ENCODE measurements at regions not wholly inside any gene's neighbourhood (a gene's known extent, or its start where the extent isn't known, plus 50 kb on each side); places are given as distances from the start of the nearest gene placed in this dataset.

DNA sequence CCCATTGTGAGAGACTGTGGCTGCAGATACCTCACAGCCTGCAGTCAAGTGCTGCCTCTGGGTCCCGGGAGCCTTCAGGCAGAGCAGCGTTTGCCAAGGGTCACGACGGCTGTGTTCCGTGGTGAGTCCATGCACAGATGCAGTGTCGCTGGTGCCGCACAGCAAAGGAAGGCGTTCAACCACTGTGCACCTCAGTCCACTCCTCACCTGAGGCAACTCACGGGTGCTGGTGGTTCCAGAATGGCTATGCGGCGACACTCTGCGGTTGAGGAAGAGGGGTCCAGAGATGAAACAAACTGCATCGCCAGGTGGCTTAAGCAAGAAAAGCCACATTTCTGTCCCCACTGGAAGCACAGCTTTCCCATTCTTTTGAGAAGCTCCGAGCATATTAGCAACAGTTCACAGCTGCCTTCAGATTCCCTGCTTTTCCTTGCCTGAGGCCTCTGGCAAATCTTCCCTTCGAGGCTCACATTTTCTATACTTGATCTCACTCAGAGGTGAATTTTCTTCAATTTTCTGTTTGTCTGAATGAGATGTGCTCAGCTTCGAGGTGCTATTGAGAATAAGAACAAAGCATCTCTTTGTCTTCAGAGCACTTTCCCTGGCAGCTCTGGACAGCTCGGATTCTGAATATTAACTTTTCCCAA lies 208.8 kb upstream of the TWIST2 start:
- no peak for TF ChIP-seq EZH2 (IDR thresholded peaks at IDR 0.05; ENCODE audit: low read length, missing control alignments)
- TF ChIP-seq, protein P1, sequence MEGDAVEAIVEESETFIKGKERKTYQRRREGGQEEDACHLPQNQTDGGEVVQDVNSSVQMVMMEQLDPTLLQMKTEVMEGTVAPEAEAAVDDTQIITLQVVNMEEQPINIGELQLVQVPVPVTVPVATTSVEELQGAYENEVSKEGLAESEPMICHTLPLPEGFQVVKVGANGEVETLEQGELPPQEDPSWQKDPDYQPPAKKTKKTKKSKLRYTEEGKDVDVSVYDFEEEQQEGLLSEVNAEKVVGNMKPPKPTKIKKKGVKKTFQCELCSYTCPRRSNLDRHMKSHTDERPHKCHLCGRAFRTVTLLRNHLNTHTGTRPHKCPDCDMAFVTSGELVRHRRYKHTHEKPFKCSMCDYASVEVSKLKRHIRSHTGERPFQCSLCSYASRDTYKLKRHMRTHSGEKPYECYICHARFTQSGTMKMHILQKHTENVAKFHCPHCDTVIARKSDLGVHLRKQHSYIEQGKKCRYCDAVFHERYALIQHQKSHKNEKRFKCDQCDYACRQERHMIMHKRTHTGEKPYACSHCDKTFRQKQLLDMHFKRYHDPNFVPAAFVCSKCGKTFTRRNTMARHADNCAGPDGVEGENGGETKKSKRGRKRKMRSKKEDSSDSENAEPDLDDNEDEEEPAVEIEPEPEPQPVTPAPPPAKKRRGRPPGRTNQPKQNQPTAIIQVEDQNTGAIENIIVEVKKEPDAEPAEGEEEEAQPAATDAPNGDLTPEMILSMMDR (conservative IDR thresholded peaks at IDR 0.05 in 1 of 2, IDR thresholded peaks at IDR 0.05 in 1 of 2; ENCODE audit: low read depth in 1 of 2, low read length in 2 of 2) = no peak
- Histone ChIP-seq H3K27me3 (ENCODE audit: control insufficient read depth, insufficient read depth, low read length) (no peaks in the 10 kb centered on the region), H3K4me2 (ENCODE audit: extremely low read depth, insufficient read depth, low read length) (no peak overlapping the region)

DNA sequence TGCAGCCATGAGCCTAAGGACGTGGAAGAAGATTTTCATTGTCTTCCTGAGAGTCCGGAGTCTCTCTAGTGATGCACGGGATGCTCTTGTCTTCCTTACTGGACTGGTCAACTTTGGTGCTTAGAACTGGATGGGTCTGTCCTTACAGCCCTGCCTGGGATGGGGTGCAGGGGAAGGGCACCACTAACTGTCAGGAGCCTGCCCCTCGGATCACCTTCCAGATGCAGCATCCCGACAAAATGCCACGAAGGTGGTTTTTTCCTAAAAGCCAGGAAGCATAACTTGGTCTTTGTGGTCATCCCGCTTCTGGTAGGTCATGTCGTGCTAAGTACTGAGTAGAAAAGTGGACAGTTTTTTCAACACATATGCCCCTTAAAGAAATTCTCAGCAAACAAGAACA lies 207.4 kb upstream of the TWIST2 start:
- Histone ChIP-seq H3K4me1 (ENCODE audit: control insufficient read depth, extremely low read depth, insufficient read depth, low read length) (peaks cover 17% of the 10 kb centered on the region), H3K27me3 (ENCODE audit: control insufficient read depth, insufficient read depth, low read length) (no peaks in the 10 kb centered on the region), H3K9ac (ENCODE audit: insufficient read depth, low read length) (no peak overlapping the region), H3K79me2 (ENCODE audit: control insufficient read depth, insufficient read depth, low read length) (no peaks in the 10 kb centered on the region), H2AFZ (ENCODE audit: low read length) (no peak overlapping the region), H3K27ac (ENCODE audit: insufficient read depth, low read length) (no peak overlapping the region), H4K20me1 (ENCODE audit: control insufficient read depth, extremely low read depth, insufficient read depth, low read length) (no peaks in the 10 kb centered on the region), H3K36me3 (ENCODE audit: control insufficient read depth, insufficient read depth, low read length) (no peaks in the 10 kb centered on the region), H3K9me3 (ENCODE audit: control insufficient read depth, insufficient read depth, low read depth, low read length) (no peaks in the 10 kb centered on the region), H3K4me3 (replicated peaks in 1 of 4; ENCODE audit: control extremely low read depth in 1 of 4, insufficient read depth in 1 of 4, low read depth in 3 of 4, low read length in 4 of 4) (no peak overlapping the region), H3K4me2 (ENCODE audit: extremely low read depth, insufficient read depth, low read length) (no peak overlapping the region)
- no peak for TF ChIP-seq EZH2 (IDR thresholded peaks at IDR 0.05; ENCODE audit: low read length, missing control alignments)
- TF ChIP-seq, protein P1 (conservative IDR thresholded peaks at IDR 0.05 in 1 of 2, IDR thresholded peaks at IDR 0.05 in 1 of 2; ENCODE audit: low read depth in 1 of 2, low read length in 2 of 2) = no peak
- DNase-seq (ENCODE audit: low read depth in 2 of 2) = no peak

More for the DNA sequence above, 208.8 kb upstream of the TWIST2 start:
- no peak overlapping the region for H3K9ac ChIP-seq (ENCODE audit: insufficient read depth, low read length)
- no peaks in the 10 kb centered on the region for H3K79me2 ChIP-seq (ENCODE audit: control insufficient read depth, insufficient read depth, low read length)
- no peak overlapping the region for H2AFZ ChIP-seq (ENCODE audit: low read length)
- no peaks in the 10 kb centered on the region for H4K20me1 ChIP-seq (ENCODE audit: control insufficient read depth, extremely low read depth, insufficient read depth, low read length)
- H3K36me3 ChIP-seq (ENCODE audit: control insufficient read depth, insufficient read depth, low read length) = no peaks in the 10 kb centered on the region
- no peaks in the 10 kb centered on the region for H3K9me3 ChIP-seq (ENCODE audit: control insufficient read depth, insufficient read depth, low read depth, low read length)
- no peak overlapping the region for H3K27ac ChIP-seq (ENCODE audit: insufficient read depth, low read length)
- DNase-seq (ENCODE audit: low read depth in 2 of 2) = no peak
- H3K4me1 ChIP-seq (ENCODE audit: control insufficient read depth, extremely low read depth, insufficient read depth, low read length) = peaks cover 13% of the 10 kb centered on the region
- H3K4me3 ChIP-seq (replicated peaks in 1 of 4; ENCODE audit: control extremely low read depth in 1 of 4, insufficient read depth in 1 of 4, low read depth in 3 of 4, low read length in 4 of 4) = no peak overlapping the region

DNA sequence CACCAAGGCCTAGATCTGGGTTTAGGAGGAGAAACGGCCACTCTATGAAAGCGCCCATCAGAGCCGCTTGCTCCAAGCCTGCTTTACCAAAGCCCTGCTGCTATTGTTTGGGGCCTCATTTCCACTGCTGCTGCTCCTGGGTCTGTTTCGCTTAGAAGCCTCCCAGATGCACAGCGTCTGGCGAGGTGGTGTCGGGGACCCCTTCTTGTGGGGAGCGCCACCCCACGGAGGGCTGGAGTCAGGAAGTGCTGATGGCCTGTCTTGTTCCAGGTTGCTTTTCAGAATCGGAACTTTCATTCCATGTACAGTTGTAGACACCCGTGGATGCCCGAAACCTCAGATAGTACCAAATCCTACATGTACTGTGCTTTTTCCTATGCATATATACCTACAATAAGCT lies 204.9 kb upstream of the TWIST2 start:
- H3K4me3 ChIP-seq (replicated peaks in 1 of 4; ENCODE audit: control extremely low read depth in 1 of 4, insufficient read depth in 1 of 4, low read depth in 3 of 4, low read length in 4 of 4) = no peak overlapping the region
- no peaks in the 10 kb centered on the region for H4K20me1 ChIP-seq (ENCODE audit: control insufficient read depth, extremely low read depth, insufficient read depth, low read length)
- H3K27ac ChIP-seq (ENCODE audit: insufficient read depth, low read length) = no peak overlapping the region
- H3K4me2 ChIP-seq (ENCODE audit: extremely low read depth, insufficient read depth, low read length) = no peak overlapping the region
- no peak for TF ChIP-seq EZH2 (IDR thresholded peaks at IDR 0.05; ENCODE audit: low read length, missing control alignments)
- TF ChIP-seq, protein P1 (conservative IDR thresholded peaks at IDR 0.05 in 1 of 2, IDR thresholded peaks at IDR 0.05 in 1 of 2; ENCODE audit: low read depth in 1 of 2, low read length in 2 of 2) = no peak
- no peaks in the 10 kb centered on the region for H3K9me3 ChIP-seq (ENCODE audit: control insufficient read depth, insufficient read depth, low read depth, low read length)
- H3K4me1 ChIP-seq (ENCODE audit: control insufficient read depth, extremely low read depth, insufficient read depth, low read length) = peaks cover 12% of the 10 kb centered on the region
- no peaks in the 10 kb centered on the region for H3K36me3 ChIP-seq (ENCODE audit: control insufficient read depth, insufficient read depth, low read length)
- H3K79me2 ChIP-seq (ENCODE audit: control insufficient read depth, insufficient read depth, low read length) = no peaks in the 10 kb centered on the region
- no peak overlapping the region for H3K9ac ChIP-seq (ENCODE audit: insufficient read depth, low read length)
- no peaks in the 10 kb centered on the region for H3K27me3 ChIP-seq (ENCODE audit: control insufficient read depth, insufficient read depth, low read length)
- DNase-seq (ENCODE audit: low read depth in 2 of 2) = no peak
- no peak overlapping the region for H2AFZ ChIP-seq (ENCODE audit: low read length)

All from fibroblast of lung (primary cell).